Liver (tissue), 8 donors: ENCODE measurements at regions not wholly inside any gene's neighbourhood (a gene's known extent, or its start where the extent isn't known, plus 50 kb on each side); places are given as distances from the start of the nearest gene placed in this dataset.

Source experiments
- DNase-seq: peaks from one replicate; pipeline ENCODE4 v3.0.0-alpha.2; 2017; ENCODE audit warnings: low spot score
- H3K27ac ChIP-seq, 2 donors: one replicate each; pipeline ENCODE4 v1.7.0; 2013; ENCODE audit warnings: inconsistent platforms in 2 of 2, low read length in 2 of 2, control low read depth in 1 of 2, low read depth in 1 of 2, mild to moderate bottlenecking in 1 of 2
- H3K27me3 ChIP-seq, 4 donors: one replicate each; pipeline versions ENCODE4 v1.6.1 to v1.7.0; 2013; ENCODE audit warnings: low read length in 3 of 4, inconsistent platforms in 1 of 4, mild to moderate bottlenecking in 1 of 4, moderate library complexity in 1 of 4; ENCODE audit not compliant: control insufficient read depth in 4 of 4, insufficient read depth in 4 of 4
- H3K36me3 ChIP-seq, 4 donors: one replicate each; pipeline versions ENCODE4 v1.6.1 to v1.7.0; 2013; ENCODE audit warnings: low read length in 3 of 4, mild to moderate bottlenecking in 3 of 4, low read depth in 1 of 4, moderate library complexity in 1 of 4; ENCODE audit not compliant: control insufficient read depth in 4 of 4, insufficient read depth in 3 of 4
- H3K4me1 ChIP-seq, 4 donors: one replicate each; pipeline versions ENCODE4 v1.6.1 to v1.7.0; 2013; ENCODE audit warnings: low read length in 3 of 4, mild to moderate bottlenecking in 3 of 4, moderate library complexity in 1 of 4; ENCODE audit not compliant: control insufficient read depth in 4 of 4, insufficient read depth in 4 of 4
- H3K4me3 ChIP-seq, 3 donors: one replicate each; pipeline versions ENCODE4 v1.6.1 to v1.7.0; 2013; ENCODE audit warnings: low read length in 3 of 3, control low read depth in 1 of 3, low read depth in 1 of 3, mild to moderate bottlenecking in 1 of 3
- H3K9ac ChIP-seq, 2 donors: one replicate each; pipeline ENCODE4 v1.7.0; 2013; ENCODE audit warnings: low read length in 2 of 2, mild to moderate bottlenecking in 2 of 2, moderate library complexity in 2 of 2, control low read depth in 1 of 2, low read depth in 1 of 2
- H3K9me3 ChIP-seq, 4 donors: one replicate each; pipeline versions ENCODE4 v1.6.1 to v1.7.0; 2013; ENCODE audit warnings: low read length in 3 of 4; ENCODE audit not compliant: control insufficient read depth in 4 of 4
- EGR1 ChIP-seq, 2 donors: IDR thresholded peaks; 2 replicates each; pipeline ENCODE4 v1.6.1; 2016 to 2018; ENCODE audit warnings: antibody characterized with exemption in 2 of 2, low read depth in 2 of 2
- FOXA1 ChIP-seq: IDR thresholded peaks from 2 replicates; pipeline ENCODE4 v1.6.1; 2016; ENCODE audit warnings: antibody characterized with exemption
- FOXA2 ChIP-seq: IDR thresholded peaks from 2 replicates; pipeline ENCODE4 v1.6.1; 2016; ENCODE audit warnings: antibody characterized with exemption
- GABPA ChIP-seq, 2 donors: IDR thresholded peaks in 1 of 2; conservative IDR thresholded peaks in 1 of 2; 2 replicates each; pipeline ENCODE4 v1.6.1; 2016; ENCODE audit warnings: antibody characterized with exemption in 2 of 2, mild to moderate bottlenecking in 1 of 2, moderate library complexity in 1 of 2
- HNF4A ChIP-seq, 2 donors: conservative IDR thresholded peaks; 2 replicates each; pipeline ENCODE4 v1.6.1; 2016; ENCODE audit warnings: antibody characterized with exemption in 2 of 2, mild to moderate bottlenecking in 2 of 2
- HNF4G ChIP-seq: IDR thresholded peaks from 2 replicates; pipeline ENCODE4 v1.6.1; 2016; ENCODE audit warnings: antibody characterized with exemption
- MAX ChIP-seq: IDR thresholded peaks from 2 replicates; pipeline ENCODE4 v1.6.1; 2016; ENCODE audit warnings: antibody characterized with exemption
- NR2F2 ChIP-seq: IDR thresholded peaks from 2 replicates; pipeline ENCODE4 v1.6.1; 2016; ENCODE audit warnings: antibody characterized with exemption
- RAD21 ChIP-seq, 2 donors: IDR thresholded peaks; 2 replicates each; pipeline ENCODE4 v1.6.1; 2016; ENCODE audit warnings: antibody characterized with exemption in 2 of 2, mild to moderate bottlenecking in 2 of 2
- REST ChIP-seq: IDR thresholded peaks from 2 replicates; pipeline ENCODE4 v1.6.1; 2016; ENCODE audit warnings: antibody characterized with exemption, mild to moderate bottlenecking
- RXRA ChIP-seq, 2 donors: IDR thresholded peaks; 2 replicates each; pipeline ENCODE4 v1.6.1; 2017 to 2018; ENCODE audit warnings: antibody characterized with exemption in 2 of 2, mild to moderate bottlenecking in 1 of 2
- SP1 ChIP-seq: IDR thresholded peaks from 2 replicates; pipeline ENCODE4 v1.6.1; 2018; ENCODE audit warnings: antibody characterized with exemption, mild to moderate bottlenecking
- TAF1 ChIP-seq: conservative IDR thresholded peaks from 2 replicates; pipeline ENCODE4 v1.6.1; 2016; ENCODE audit warnings: antibody characterized with exemption, mild to moderate bottlenecking
- ZBTB33 ChIP-seq: IDR thresholded peaks from 2 replicates; pipeline ENCODE4 v1.6.1; 2016; ENCODE audit warnings: antibody characterized with exemption
- WGBS: extraction: QIAGEN DNeasy Blood & Tissue Kit; methylation state at CpG from one replicate; pipeline ENCODE4 v1.1.7; 2013; 5-methylcytosine and 5-hydroxymethylcytosine counted together
- TF ChIP-seq, protein P1 (sequence below): IDR thresholded peaks from 2 replicates; pipeline ENCODE4 v1.6.1; 2016; ENCODE audit warnings: antibody characterized with exemption
- TF ChIP-seq, protein P2 (sequence below): fragments of 150-350 bp; IDR thresholded peaks from 2 replicates; pipeline ENCODE4 v1.5.1; 2017; ENCODE audit warnings: improper control_type of control experiment, low read depth, low read length; ENCODE audit not compliant: missing input control
- donor health status: healthy.
- donor health status: healthy.
- donor health status: healthy.
- donor health status: healthy.
- donor health status: healthy.

GRCh38 chr2:555164-555922, 121.9 kb downstream of the TMEM18 start:
- Histone ChIP-seq H3K9me3 (no peaks in the 10 kb centered on the region), H3K27me3 (peaks cover 0 to 2% (median 0%) of the 10 kb centered on the region in 4 donors), H3K4me1 (no peaks in the 10 kb centered on the region), H3K4me3 (no peak overlapping the region), H3K9ac (no peak overlapping the region), H3K36me3 (no peaks in the 10 kb centered on the region), H3K27ac (no peak overlapping the region)
- TF ChIP-seq, protein P1, sequence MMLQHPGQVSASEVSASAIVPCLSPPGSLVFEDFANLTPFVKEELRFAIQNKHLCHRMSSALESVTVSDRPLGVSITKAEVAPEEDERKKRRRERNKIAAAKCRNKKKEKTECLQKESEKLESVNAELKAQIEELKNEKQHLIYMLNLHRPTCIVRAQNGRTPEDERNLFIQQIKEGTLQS = no peak
- TF ChIP-seq FOXA2 (no peak), MAX (no peak), FOXA1 (no peak), ZBTB33 (no peak), NR2F2 (no peak), RXRA (IDR thresholded peaks at IDR 0.05) (no peak)
- DNase-seq = no peak
- 53% methylated on average over 12 of the region's 12 CpGs for WGBS

DNA sequence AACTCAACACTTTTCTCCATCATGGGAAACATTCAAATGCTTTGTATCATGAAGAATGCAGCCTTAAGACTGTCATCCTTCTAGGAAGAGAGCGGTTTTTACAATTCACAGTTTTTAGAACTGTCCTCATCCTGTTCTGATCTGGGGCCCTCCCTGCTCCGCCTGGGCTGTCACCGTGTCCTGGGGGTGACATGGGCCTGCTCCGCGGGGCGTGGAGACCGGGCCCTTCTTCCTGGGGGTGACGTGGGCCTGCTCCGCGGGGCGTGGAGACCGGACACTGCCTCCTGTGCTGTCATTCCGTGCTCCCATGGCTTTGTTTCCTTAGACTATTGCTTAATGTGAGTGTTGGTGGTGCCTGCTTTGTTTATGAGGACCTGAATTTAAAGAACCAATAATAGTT, 122.8 kb downstream of the TMEM18 start:
- H3K27ac ChIP-seq = no peak overlapping the region
- TF ChIP-seq EGR1 (IDR thresholded peaks at IDR 0.05; ENCODE audit: low read depth in 2 of 2) (no peak), HNF4A (conservative IDR thresholded peaks at IDR 0.05) (no peak), RXRA (IDR thresholded peaks at IDR 0.05) (no peak), FOXA1 (no peak), ZBTB33 (no peak), TAF1 (no peak), HNF4G (no peak)
- H3K9ac ChIP-seq = no peak overlapping the region
- H3K4me1 ChIP-seq = no peaks in the 10 kb centered on the region
- no peak overlapping the region for H3K4me3 ChIP-seq
- H3K9me3 ChIP-seq = no peaks in the 10 kb centered on the region
- WGBS = 88% methylated on average over 13 of the region's 13 CpGs
- H3K27me3 ChIP-seq = peaks cover 0 to 2% (median 0%) of the 10 kb centered on the region in 4 donors
- no peaks in the 10 kb centered on the region for H3K36me3 ChIP-seq
- peak; percentile 28 for DNase-seq

GRCh38 chr2:552906-553305, 124.3 kb downstream of the TMEM18 start:
- WGBS = 64% methylated on average over 14 of the region's 14 CpGs
- Histone ChIP-seq H3K27ac (no peak overlapping the region), H3K36me3 (no peaks in the 10 kb centered on the region), H3K4me3 (no peak overlapping the region), H3K9me3 (no peaks in the 10 kb centered on the region), H3K9ac (no peak overlapping the region), H3K4me1 (no peaks in the 10 kb centered on the region), H3K27me3 (peaks cover 0 to 5% (median 0%) of the 10 kb centered on the region in 4 donors)
- no peak for DNase-seq
- TF ChIP-seq HNF4A (conservative IDR thresholded peaks at IDR 0.05) (no peak), SP1 (no peak), FOXA2 (no peak), NR2F2 (no peak), HNF4G (no peak), RAD21 (IDR thresholded peaks at IDR 0.05) (no peak), TAF1 (no peak), EGR1 (IDR thresholded peaks at IDR 0.05; ENCODE audit: low read depth in 2 of 2) (no peak), FOXA1 (no peak), REST (no peak), GABPA (IDR thresholded peaks at IDR 0.05 in 1 of 2, conservative IDR thresholded peaks at IDR 0.05 in 1 of 2) (no peak)
- TF ChIP-seq, protein P2, sequence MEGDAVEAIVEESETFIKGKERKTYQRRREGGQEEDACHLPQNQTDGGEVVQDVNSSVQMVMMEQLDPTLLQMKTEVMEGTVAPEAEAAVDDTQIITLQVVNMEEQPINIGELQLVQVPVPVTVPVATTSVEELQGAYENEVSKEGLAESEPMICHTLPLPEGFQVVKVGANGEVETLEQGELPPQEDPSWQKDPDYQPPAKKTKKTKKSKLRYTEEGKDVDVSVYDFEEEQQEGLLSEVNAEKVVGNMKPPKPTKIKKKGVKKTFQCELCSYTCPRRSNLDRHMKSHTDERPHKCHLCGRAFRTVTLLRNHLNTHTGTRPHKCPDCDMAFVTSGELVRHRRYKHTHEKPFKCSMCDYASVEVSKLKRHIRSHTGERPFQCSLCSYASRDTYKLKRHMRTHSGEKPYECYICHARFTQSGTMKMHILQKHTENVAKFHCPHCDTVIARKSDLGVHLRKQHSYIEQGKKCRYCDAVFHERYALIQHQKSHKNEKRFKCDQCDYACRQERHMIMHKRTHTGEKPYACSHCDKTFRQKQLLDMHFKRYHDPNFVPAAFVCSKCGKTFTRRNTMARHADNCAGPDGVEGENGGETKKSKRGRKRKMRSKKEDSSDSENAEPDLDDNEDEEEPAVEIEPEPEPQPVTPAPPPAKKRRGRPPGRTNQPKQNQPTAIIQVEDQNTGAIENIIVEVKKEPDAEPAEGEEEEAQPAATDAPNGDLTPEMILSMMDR = no peak
- TF ChIP-seq, protein P1 = no peak
